BLaER1 treated with 17β-estradiol and CSF1 and Interleukin-3, amounts not matched to agents 10 nM and 100 nM (cell line): ENCODE measurements at regions not wholly inside any gene's neighbourhood (a gene's known extent, or its start where the extent isn't known, plus 50 kb on each side); places are given as distances from the start of the nearest gene placed in this dataset.
"Not testable (repeated sequence)": the region's sequence is repeated elsewhere in the genome, so short reads cannot be mapped to it uniquely, and the experiment has no call there.

Experiments
- H3K27ac ChIP-seq, 11 experiments: shearing (Covaris generic); formaldehyde crosslinking; 2 replicates each; pipeline ENCODE4 v1.8.1; 2022
- H3K27me3 ChIP-seq, 11 experiments: shearing (Covaris generic); formaldehyde crosslinking; 2 replicates each; pipeline ENCODE4 v1.8.1; 2022
- H3K36me3 ChIP-seq, 11 experiments: shearing (Covaris generic); formaldehyde crosslinking; 2 replicates each; pipeline ENCODE4 v1.8.1; 2022
- H3K4me1 ChIP-seq, 10 experiments: shearing (Covaris generic); formaldehyde crosslinking; 2 replicates each; pipeline ENCODE4 v1.8.1; 2022
- H3K4me2 ChIP-seq, 11 experiments: shearing (Covaris generic); formaldehyde crosslinking; 2 replicates each; pipeline ENCODE4 v1.8.1; 2022
- H3K4me3 ChIP-seq, 10 experiments: shearing (Covaris generic); formaldehyde crosslinking; 2 replicates each; pipeline ENCODE4 v1.8.1; 2022
- H3K9ac ChIP-seq, 11 experiments: shearing (Covaris generic); formaldehyde crosslinking; 2 replicates each; pipeline ENCODE4 v1.8.1; 2022
- H3K9me3 ChIP-seq, 11 experiments: shearing (Covaris generic); formaldehyde crosslinking; replicated peaks in 1 of 11; 2 replicates each; pipeline ENCODE4 v1.8.1; 2022
- H4K20me1 ChIP-seq, 11 experiments: shearing (Covaris generic); formaldehyde crosslinking; 2 replicates each; pipeline ENCODE4 v1.8.1; 2022
- Cebpa-rat ChIP-seq, 11 experiments: shearing (Covaris generic); IDR thresholded peaks; 2 replicates each; pipeline ENCODE4 v1.8.1; 2022

DNA sequence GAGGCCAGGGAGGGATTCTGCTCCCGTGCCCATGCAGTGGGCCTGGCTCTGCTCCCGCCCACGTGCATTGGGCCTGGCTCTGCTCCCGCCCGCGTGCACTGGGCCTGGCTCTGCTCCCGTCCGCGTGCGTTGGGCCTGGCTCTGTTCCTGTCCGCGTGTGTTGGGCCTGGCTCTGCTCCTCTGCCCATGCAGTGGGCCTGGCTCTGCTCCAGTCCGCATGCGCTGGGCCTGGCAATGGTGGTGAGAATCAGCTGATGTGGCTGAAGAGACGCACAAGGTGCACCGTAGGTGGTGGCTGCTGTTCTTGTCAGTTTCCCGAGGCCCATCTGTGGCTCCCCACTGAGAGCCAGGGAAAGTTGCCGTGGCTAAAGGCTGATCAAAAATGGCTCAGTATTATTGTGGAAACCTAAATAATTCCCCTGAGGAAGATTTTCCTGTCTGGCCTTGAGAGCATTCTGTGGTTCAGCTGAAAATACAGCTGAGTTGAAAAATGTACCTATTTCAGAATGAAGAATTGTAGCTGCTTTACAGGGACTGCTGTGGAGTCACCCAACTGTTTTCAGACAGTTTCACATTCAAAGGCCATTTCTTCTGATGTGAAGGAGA lies 572.4 kb downstream of the GLRX3 start:
- no peak for TF ChIP-seq Cebpa-rat (IDR thresholded peaks at IDR 0.05)

DNA sequence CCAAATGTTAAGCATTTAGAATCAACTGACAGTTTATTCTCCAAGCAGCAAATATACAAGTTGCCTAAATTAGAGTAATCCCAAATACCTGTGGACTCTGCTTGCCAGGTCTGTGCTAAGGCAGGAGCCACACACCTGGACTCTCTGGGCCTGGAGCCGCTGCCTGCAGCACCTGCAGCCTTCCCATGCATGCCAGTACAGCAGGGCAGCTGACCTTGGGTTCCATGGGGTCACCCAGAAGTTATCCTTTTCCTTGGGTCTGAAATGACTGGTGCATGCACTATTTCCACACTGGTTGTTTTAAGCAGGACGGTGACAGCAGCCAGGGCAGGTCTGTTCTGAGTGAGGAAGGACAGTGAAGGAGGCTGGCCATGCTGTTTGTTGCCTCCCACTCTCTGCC lies 573.2 kb downstream of the GLRX3 start:
- Histone ChIP-seq H3K4me3 (no peak overlapping the region), H3K9ac (no peak overlapping the region), H3K9me3 (no peaks in the 10 kb centered on the region), H3K27me3 (no peaks in the 10 kb centered on the region), H3K27ac (no peak overlapping the region), H3K4me1 (peaks cover 14 to 57% (median 39%) of the 10 kb centered on the region in 10 experiments), H3K4me2 (peak overlapping the region in 8 of 11 experiments; percentile 53 to 78 (median 67); a peak in 14 of 22 replicates), H3K36me3 (no peaks in the 10 kb centered on the region), H4K20me1 (no peaks in the 10 kb centered on the region; a peak in 1 of 22 replicates)
- no peak for TF ChIP-seq Cebpa-rat (IDR thresholded peaks at IDR 0.05)

More for the DNA sequence above, 572.4 kb downstream of the GLRX3 start:
- H3K36me3 ChIP-seq, result no peaks in the 10 kb centered on the region
- no peak overlapping the region for H3K4me3 ChIP-seq
- H3K9ac ChIP-seq, result peak overlapping the region in 1 of 11 experiments; percentile 19; a peak in 1 of 22 replicates
- H3K9me3 ChIP-seq, result no peaks in the 10 kb centered on the region
- H3K4me2 ChIP-seq, result peak overlapping the region in 9 of 11 experiments; percentile 1 to 78 (median 63); a peak in 17 of 22 replicates
- H3K27ac ChIP-seq, result no peak overlapping the region
- no peaks in the 10 kb centered on the region for H3K27me3 ChIP-seq
- H3K4me1 ChIP-seq, result peaks cover 16 to 57% (median 39%) of the 10 kb centered on the region in 10 experiments
- H4K20me1 ChIP-seq, result no peaks in the 10 kb centered on the region; a peak in 1 of 22 replicates

DNA sequence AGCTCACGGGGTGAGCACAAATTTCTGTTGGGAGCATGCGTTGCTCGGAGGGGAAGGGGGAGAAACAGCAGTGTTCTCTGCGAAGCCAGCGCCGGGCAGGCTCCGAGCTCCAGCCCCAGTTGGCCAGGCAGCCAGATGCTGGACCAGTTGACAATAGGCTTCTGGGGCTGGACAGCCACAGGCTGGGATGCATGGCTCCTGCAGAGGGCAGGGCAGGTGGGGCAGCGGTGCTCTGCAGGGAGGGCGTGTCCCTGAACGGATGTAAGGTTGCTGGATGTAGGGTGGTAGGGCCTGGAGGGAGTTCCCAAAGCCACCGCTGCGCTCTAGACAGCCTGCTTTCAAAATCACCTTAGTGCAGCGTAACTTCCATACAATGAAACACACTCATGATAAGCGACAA lies 574.9 kb downstream of the GLRX3 start:
- Histone ChIP-seq H3K36me3 (no peaks in the 10 kb centered on the region), H4K20me1 (peaks cover 0 to 3% (median 0%) of the 10 kb centered on the region in 11 experiments; a peak in 1 of 22 replicates), H3K4me3 (no peak overlapping the region), H3K27ac (no peak overlapping the region), H3K27me3 (no peaks in the 10 kb centered on the region), H3K9ac (no peak overlapping the region), H3K4me2 (no peak overlapping the region; a peak in 1 of 22 replicates), H3K4me1 (peaks cover 31 to 61% (median 53%) of the 10 kb centered on the region in 10 experiments), H3K9me3 (no peaks in the 10 kb centered on the region)
- no peak for TF ChIP-seq Cebpa-rat (IDR thresholded peaks at IDR 0.05)

DNA sequence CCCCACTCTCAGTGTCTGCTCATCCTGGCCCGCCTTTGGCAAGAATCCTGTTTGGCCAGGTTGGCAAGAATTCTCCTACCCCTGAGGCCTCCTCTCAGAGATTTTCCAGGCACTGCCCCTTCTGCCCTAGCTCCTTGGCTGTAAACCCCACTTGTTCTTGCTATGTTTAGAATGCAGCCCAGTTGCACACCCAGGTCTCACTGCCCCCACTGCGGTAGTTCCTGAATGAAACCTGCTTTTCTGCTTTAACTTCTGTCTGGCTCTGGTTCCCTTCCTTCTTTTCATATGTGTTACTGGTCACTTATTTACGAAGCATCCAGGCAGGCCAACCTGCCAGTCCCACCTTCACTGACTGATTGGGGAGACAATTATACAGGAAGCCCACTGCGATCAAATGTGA lies 576.9 kb downstream of the GLRX3 start:
- Histone ChIP-seq H3K9me3 (no peaks in the 10 kb centered on the region), H3K4me1 (peaks cover 51 to 80% (median 73%) of the 10 kb centered on the region in 10 experiments), H3K36me3 (no peaks in the 10 kb centered on the region), H3K4me3 (no peak overlapping the region), H3K27ac (peak overlapping the region in 1 of 11 experiments; percentile 7; a peak in 1 of 22 replicates), H3K9ac (0 out of 22 replicates have a peak overlapping the region, but pooled peaks of 1 of the 11 experiments have one; percentile 22), H3K4me2 (peak overlapping the region; percentile 22 to 90 (median 74)), H4K20me1 (peaks cover 0 to 7% (median 0%) of the 10 kb centered on the region in 11 experiments; a peak in 1 of 22 replicates), H3K27me3 (no peaks in the 10 kb centered on the region)
- no peak for TF ChIP-seq Cebpa-rat (IDR thresholded peaks at IDR 0.05)

DNA sequence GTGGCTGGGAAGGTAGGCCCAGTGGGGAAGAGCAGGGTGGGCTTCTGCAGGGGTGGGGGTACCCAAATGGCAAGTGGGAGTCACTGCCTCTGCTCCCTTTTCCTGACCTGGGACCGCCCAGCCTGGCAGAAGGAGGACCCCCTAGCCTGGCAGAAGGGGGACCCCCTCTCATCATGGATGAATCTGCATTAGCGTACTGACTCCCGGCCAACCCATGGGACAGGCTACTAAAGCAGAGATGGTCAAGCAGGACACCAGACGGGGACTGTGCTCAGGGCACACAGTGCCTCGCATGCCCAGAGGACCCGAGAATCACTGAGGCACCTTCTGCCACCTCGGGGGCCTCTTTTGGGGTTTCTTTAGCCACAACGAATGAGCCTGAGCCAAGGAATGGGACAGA lies 577.5 kb downstream of the GLRX3 start:
- no peak overlapping the region for H3K9ac ChIP-seq
- H4K20me1 ChIP-seq, result peaks cover 0 to 7% (median 0%) of the 10 kb centered on the region in 11 experiments; a peak in 1 of 22 replicates
- H3K4me2 ChIP-seq, result peak overlapping the region; percentile 22 to 90 (median 74); a peak in 21 of 22 replicates
- no peaks in the 10 kb centered on the region for H3K9me3 ChIP-seq
- H3K36me3 ChIP-seq, result no peaks in the 10 kb centered on the region
- H3K27me3 ChIP-seq, result no peaks in the 10 kb centered on the region
- TF ChIP-seq Cebpa-rat (IDR thresholded peaks at IDR 0.05), result no peak
- peaks cover 57 to 80% (median 73%) of the 10 kb centered on the region in 10 experiments for H3K4me1 ChIP-seq
- peak overlapping the region in 2 of 11 experiments; percentile 7 to 13; a peak in 4 of 22 replicates for H3K27ac ChIP-seq
- no peak overlapping the region for H3K4me3 ChIP-seq

DNA sequence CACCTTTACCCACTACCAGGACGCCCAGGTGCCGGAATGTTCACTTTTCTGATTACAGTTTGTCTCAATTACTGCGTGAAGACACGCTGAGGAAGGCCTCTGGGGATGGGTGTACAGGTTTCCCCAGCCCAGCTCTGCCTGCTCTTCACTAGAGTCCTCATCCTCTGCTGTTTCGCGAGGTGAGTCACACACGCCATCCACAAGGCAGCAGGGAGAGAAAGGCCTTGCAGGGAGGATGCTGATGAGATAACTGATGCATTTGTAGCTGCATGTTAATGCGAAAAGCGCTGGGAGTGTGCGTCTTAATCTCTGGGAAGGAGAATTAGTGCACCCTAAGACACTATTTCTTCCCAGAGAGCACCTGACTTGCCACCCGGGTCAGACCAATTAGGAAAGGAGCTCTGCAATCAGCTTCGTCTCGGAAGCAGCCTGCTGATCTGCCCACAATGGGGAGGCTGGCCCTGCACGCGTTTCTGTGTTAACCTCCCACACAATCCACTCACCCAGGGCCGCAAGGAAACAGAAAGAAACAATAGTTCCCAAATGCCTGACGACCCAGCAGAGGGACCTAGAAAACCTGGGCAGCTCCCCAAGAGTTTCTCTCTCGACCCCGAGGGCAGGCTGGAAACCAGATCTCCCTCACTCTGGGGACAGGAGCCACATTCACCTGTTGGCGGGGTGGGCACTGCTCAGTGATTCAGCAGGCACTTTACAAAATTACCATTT lies 578.7 kb downstream of the GLRX3 start:
- peaks cover 66 to 80% (median 72%) of the 10 kb centered on the region in 10 experiments for H3K4me1 ChIP-seq
- H3K27ac ChIP-seq, result peak overlapping the region in 5 of 11 experiments; percentile 13 to 47 (median 35); a peak in 7 of 22 replicates
- H3K9ac ChIP-seq, result no peak overlapping the region; a peak in 1 of 22 replicates
- H4K20me1 ChIP-seq, result peaks cover 0 to 7% (median 0%) of the 10 kb centered on the region in 11 experiments; a peak in 1 of 22 replicates
- no peak for TF ChIP-seq Cebpa-rat (IDR thresholded peaks at IDR 0.05)
- H3K9me3 ChIP-seq, result no peaks in the 10 kb centered on the region
- H3K36me3 ChIP-seq, result no peaks in the 10 kb centered on the region
- H3K4me3 ChIP-seq, result no peak overlapping the region
- no peaks in the 10 kb centered on the region for H3K27me3 ChIP-seq
- H3K4me2 ChIP-seq, result peak overlapping the region; percentile 66 to 90 (median 74); a peak in 21 of 22 replicates

DNA sequence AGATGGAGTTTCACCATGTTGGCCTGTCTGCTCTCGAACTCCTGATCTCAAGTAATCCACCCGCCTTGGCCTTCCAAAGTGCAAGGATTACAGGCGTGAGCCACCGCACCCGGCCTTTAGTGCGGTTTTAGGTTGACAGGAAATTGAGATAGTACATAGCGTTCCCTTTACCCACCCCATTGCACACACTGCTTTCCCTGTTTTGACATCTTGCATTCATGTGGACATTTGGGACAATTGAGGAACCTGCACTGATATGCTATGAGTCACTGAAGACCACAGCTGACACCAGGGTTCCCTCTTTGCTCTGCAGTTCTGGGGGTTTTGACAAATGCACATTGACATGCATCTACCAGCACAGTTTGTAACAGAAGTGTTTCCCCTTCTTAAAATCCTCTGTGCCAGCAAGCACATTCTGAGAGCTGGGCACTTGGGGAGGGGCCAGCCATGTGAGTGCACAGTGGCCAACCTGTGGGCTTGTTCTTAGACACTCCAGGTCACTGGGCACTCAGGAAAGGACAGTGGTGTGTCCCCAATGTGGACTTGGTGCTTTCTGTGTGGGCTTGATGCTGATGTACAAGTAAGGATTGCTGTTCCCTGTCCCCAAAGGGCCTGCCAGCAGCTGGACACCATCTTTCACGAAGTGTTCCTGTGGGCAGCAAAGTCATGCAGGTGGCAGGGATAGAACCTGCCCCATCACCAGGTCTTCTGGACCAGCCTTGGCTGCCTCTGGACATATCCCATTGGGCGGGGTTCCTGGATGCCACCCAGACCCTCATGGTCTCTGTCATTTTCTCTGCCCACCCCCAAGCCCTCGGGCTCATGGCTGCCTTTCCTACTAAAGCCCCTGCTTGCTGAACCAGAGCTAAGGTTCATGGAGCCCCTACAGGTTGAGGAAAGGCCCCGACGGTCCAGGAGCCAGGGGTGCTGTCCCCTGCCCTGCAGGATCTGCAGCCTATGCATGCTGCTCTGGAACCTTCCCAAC lies 579.8 kb downstream of the GLRX3 start:
- Histone ChIP-seq H3K27me3 (no peaks in the 10 kb centered on the region), H3K4me2 (peak overlapping the region; percentile 66 to 90 (median 81)), H3K36me3 (no peaks in the 10 kb centered on the region), H4K20me1 (peaks cover 0 to 7% (median 0%) of the 10 kb centered on the region in 11 experiments; a peak in 1 of 22 replicates), H3K27ac (peak overlapping the region in 6 of 11 experiments; percentile 34 to 48 (median 44); a peak in 7 of 22 replicates), H3K9me3 (no peaks in the 10 kb centered on the region), H3K9ac (no peak overlapping the region; a peak in 2 of 22 replicates), H3K4me3 (no peak overlapping the region), H3K4me1 (peaks cover 75 to 83% (median 81%) of the 10 kb centered on the region in 10 experiments)
- TF ChIP-seq Cebpa-rat (IDR thresholded peaks at IDR 0.05), result peak in 7 of 11 experiments; percentile 30 to 79 (median 51); a peak in 9 of 22 replicates

DNA sequence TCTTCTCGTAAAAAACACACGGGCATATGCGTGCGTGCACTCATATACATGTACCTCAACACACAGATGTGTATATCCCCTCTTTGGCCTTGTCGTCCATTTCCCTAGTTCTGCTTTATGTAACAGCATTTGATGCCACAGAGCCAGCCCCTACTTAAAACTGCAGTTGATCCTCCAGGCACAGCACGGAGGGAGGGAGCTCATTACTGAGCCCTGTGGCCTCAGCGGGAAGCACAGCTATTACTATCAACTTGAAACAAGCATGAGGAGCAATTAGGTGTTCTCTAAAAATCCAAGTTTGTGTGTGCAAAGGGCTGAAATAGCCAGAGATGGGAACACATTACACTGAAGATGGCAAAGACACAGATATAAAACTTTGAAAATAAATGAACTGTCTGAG lies 580.9 kb downstream of the GLRX3 start:
- Histone ChIP-seq H3K27ac (no peak overlapping the region), H3K27me3 (no peaks in the 10 kb centered on the region), H3K4me3 (no peak overlapping the region), H3K4me1 (peaks cover 75 to 88% (median 81%) of the 10 kb centered on the region in 10 experiments), H4K20me1 (peaks cover 0 to 7% (median 0%) of the 10 kb centered on the region in 11 experiments; a peak in 1 of 22 replicates), H3K9me3 (no peaks in the 10 kb centered on the region), H3K4me2 (peak overlapping the region; percentile 37 to 90 (median 81)), H3K9ac (no peak overlapping the region), H3K36me3 (no peaks in the 10 kb centered on the region)
- TF ChIP-seq Cebpa-rat (IDR thresholded peaks at IDR 0.05), result no peak

DNA sequence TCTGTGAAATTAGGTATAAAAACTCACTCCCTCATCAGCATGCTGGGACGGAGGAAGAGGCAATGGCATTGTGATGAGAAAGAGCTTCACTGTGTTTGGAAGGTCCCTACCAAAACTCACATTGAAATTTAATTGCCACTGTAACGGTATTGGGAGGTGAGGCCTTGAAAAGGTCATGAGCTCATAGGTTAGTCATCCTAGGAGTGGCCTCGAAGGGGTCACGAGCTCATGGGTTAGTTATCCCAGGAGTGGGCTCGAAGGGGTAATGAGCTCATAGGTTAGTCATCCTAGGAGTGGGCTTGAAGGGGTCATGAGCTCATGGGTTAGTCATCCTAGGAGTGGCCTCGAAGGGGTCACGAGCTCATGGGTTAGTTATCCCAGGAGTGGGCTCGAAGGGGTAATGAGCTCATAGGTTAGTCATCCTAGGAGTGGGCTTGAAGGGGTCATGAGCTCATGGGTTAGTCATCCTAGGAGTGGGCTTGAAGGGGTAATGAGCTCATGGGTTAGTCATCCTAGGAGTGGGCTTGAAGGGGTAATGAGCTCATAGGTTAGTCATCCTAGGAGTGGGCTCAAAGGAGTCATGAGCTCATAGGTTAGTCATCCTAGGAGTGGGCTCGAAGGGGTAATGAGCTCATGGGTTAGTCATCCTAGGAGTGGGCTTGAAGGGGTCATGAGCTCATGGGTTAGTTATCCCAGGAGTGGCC lies 582.7 kb downstream of the GLRX3 start:
- not testable (repeated sequence) for H3K9ac ChIP-seq, H3K27me3 ChIP-seq, H3K4me3 ChIP-seq, H3K9me3 ChIP-seq, H4K20me1 ChIP-seq, H3K36me3 ChIP-seq, H3K27ac ChIP-seq
- H3K4me2 ChIP-seq, result peak overlapping the region; percentile 55 to 90 (median 81)
- peaks cover 63 to 76% (median 69%) of the 10 kb centered on the region in 10 experiments for H3K4me1 ChIP-seq
